Right kidney (tissue), 1 donor: ENCODE measurements at regions not wholly inside any gene's neighbourhood (a gene's known extent, or its start where the extent isn't known, plus 50 kb on each side); places are given as distances from the start of the nearest gene placed in this dataset.

ENCODE experiments used
- DNase-seq: peaks from one replicate; pipeline ENCODE4 v3.0.0-alpha.2; 2016

GRCh38 chr2:8412586-8412985 is 269.3 kb upstream of the ID2 start:
- peak; percentile 11 for DNase-seq

GRCh38 chr2:8413589-8414135 is 268.2 kb upstream of the ID2 start:
- DNase-seq = no peak

- no peak for DNase-seq
Observed at GRCh38 chr2:8414946-8415879, 266.6 kb upstream of the ID2 start.

GRCh38 chr2:8416001-8416571 is 265.8 kb upstream of the ID2 start:
- no peak for DNase-seq

GRCh38 chr2:8416849-8417832 is 264.7 kb upstream of the ID2 start:
- no peak for DNase-seq

GRCh38 chr2:8418721-8419120 is 263.1 kb upstream of the ID2 start:
- no peak for DNase-seq

- no peak for DNase-seq
Observed at GRCh38 chr2:8421658-8422449, 260.0 kb upstream of the ID2 start.

GRCh38 chr2:8422450-8422800 is 259.4 kb upstream of the ID2 start:
- DNase-seq = no peak

- DNase-seq = no peak
Observed at GRCh38 chr2:8424997-8425900, 256.6 kb upstream of the ID2 start.

- DNase-seq = no peak
Observed at GRCh38 chr2:8426550-8426949, 255.3 kb upstream of the ID2 start.

GRCh38 chr2:8427211-8427610 is 254.6 kb upstream of the ID2 start:
- DNase-seq = no peak

- no peak for DNase-seq
Observed at GRCh38 chr2:8430628-8431027, 251.2 kb upstream of the ID2 start.

- no peak for DNase-seq
Observed at GRCh38 chr2:8431446-8432125, 250.3 kb upstream of the ID2 start.

GRCh38 chr2:8432706-8433336 is 249.0 kb upstream of the ID2 start:
- no peak for DNase-seq

GRCh38 chr2:8433390-8433789 is 248.5 kb upstream of the ID2 start:
- no peak for DNase-seq

GRCh38 chr2:8435608-8436007 is 246.2 kb upstream of the ID2 start:
- DNase-seq = no peak

- DNase-seq = no peak
Observed at GRCh38 chr2:8436585-8436984, 245.3 kb upstream of the ID2 start.

- no peak for DNase-seq
Observed at GRCh38 chr2:8437228-8437948, 244.5 kb upstream of the ID2 start.

GRCh38 chr2:8437949-8438400 is 243.9 kb upstream of the ID2 start:
- DNase-seq = no peak
